ENCODE measurements at regions not wholly inside any gene's neighbourhood (a gene's known extent, or its start where the extent isn't known, plus 50 kb on each side); places are given as distances from the start of the nearest gene placed in this dataset.

- Histone ChIP-seq H3K9ac (ENCODE audit: low read depth, low read length) (no peak overlapping the region), H4K91ac (ENCODE audit: insufficient read depth, low read depth, low read length) (peak overlapping the region; percentile 57; the same call in 1 of the 2 replicates), H3K23ac (ENCODE audit: low read depth, low read length) (no peak overlapping the region), H3K9me1 (ENCODE audit: insufficient read depth, low read length) (peaks cover 6% of the 10 kb centered on the region; the same call in 1 of the 2 replicates), H2BK20ac (ENCODE audit: low read depth, low read length) (peak overlapping the region; percentile 4; the same call in 1 of the 2 replicates), H4K8ac (ENCODE audit: low read depth in 2 of 2, low read length in 2 of 2) (no peak overlapping the region), H4K20me1 (ENCODE audit: insufficient read depth, low read length) (no peaks in the 10 kb centered on the region), H3K14ac (replicated peaks; ENCODE audit: low read depth, low read length) (no peak overlapping the region), H2AK5ac (ENCODE audit: low read depth, low read length) (no peak overlapping the region), H3K4me2 (ENCODE audit: low read depth, low read length) (no peak overlapping the region), H3K4me3 (ENCODE audit: insufficient read depth, low read depth, low read length) (no peak overlapping the region), H2BK5ac (ENCODE audit: low read depth, low read length, poor library complexity, severe bottlenecking) (no peak overlapping the region), H3K56ac (ENCODE audit: extremely low read depth, insufficient read depth, low read length) (no peak overlapping the region), H2BK15ac (ENCODE audit: low read depth, low read length) (no peak overlapping the region), H3K27ac (ENCODE audit: insufficient read depth, low read length) (no peak overlapping the region), H3K18ac (ENCODE audit: low read depth, low read length) (no peak overlapping the region; the same call in 1 of the 2 replicates), H3K36me3 (ENCODE audit: control insufficient read depth, insufficient read depth, low read length) (no peaks in the 10 kb centered on the region), H3K9me3 (ENCODE audit: control insufficient read depth, insufficient read depth, low read length) (no peaks in the 10 kb centered on the region), H2AFZ (replicated peaks; ENCODE audit: low read length, poor library complexity) (no peak overlapping the region), H2BK120ac (ENCODE audit: low read depth, low read length) (0 out of 2 replicates have a peak overlapping the region, but pooled peaks have one; percentile 29), H4K5ac (ENCODE audit: low read depth, low read length) (no peak overlapping the region), H3K27me3 (ENCODE audit: control insufficient read depth, insufficient read depth, low read length) (no peaks in the 10 kb centered on the region), H3K4ac (ENCODE audit: low read depth, low read length) (no peak overlapping the region), H3K79me1 (ENCODE audit: low read depth in 1 of 2, low read length in 2 of 2) (no peaks in the 10 kb centered on the region), H2AK9ac (replicated peaks; ENCODE audit: low read depth, low read length, poor library complexity) (no peak overlapping the region), H3K4me1 (ENCODE audit: control insufficient read depth, insufficient read depth, low read length) (peaks cover 14% of the 10 kb centered on the region)
- in situ Hi-C loops (cut with MboI; ENCODE audit: low sequenced_read_pairs) (no loop called here), dilution Hi-C loops (cut with HindIII; ENCODE audit: low sequenced_read_pairs, unreplicated experiment) (no loop called here), intact Hi-C loops (cut with micrococcal nuclease) (no loop called here)
- ATAC-seq (ENCODE audit: low read depth) (peak; percentile 74), DNase-seq (peak; percentile 85)
- ChIA-PET POLR2A (ENCODE audit: unreplicated experiment) (no interaction called here), CTCF (no interaction called here)
- TF ChIP-seq MAZ (IDR thresholded peaks at IDR 0.05; ENCODE audit: borderline replicate concordance, low read depth, low read length), result no peak
- TF ChIP-seq MXI1 (IDR thresholded peaks at IDR 0.05; ENCODE audit: borderline replicate concordance, low read depth, low read length), result no peak
- TF ChIP-seq CTCF (conservative IDR thresholded peaks at IDR 0.05; ENCODE audit: low read depth, low read length), result no peak
- no peak for TF ChIP-seq RFX5 (IDR thresholded peaks at IDR 0.05; ENCODE audit: low read depth, low read length)
- no peak for TF ChIP-seq NFE2L2 (IDR thresholded peaks at IDR 0.05; ENCODE audit: low read depth, low read length)
- TF ChIP-seq MAFK (IDR thresholded peaks at IDR 0.05; ENCODE audit: low read depth, low read length), result no peak
- TF ChIP-seq POLR2A (IDR thresholded peaks at IDR 0.05; ENCODE audit: low read depth, low read length), result no peak
- no peak for TF ChIP-seq SMC3 (IDR thresholded peaks at IDR 0.05; ENCODE audit: low read depth, low read length)
- no peak for TF ChIP-seq RCOR1 (IDR thresholded peaks at IDR 0.05; ENCODE audit: insufficient replicate concordance, low read length)
- peak; percentile 19; the same call in 1 of the 2 replicates for TF ChIP-seq RAD21 (IDR thresholded peaks at IDR 0.05; ENCODE audit: low read length)
- TF ChIP-seq BHLHE40 (IDR thresholded peaks at IDR 0.05; ENCODE audit: low read depth, low read length), result peak; percentile 33; the same call in 1 of the 2 replicates
- no peak for TF ChIP-seq ELK1 (IDR thresholded peaks at IDR 0.05; ENCODE audit: borderline replicate concordance, low read depth, low read length)
- peak; percentile 77; the same call in 1 of the 2 replicates for TF ChIP-seq FOS (IDR thresholded peaks at IDR 0.05; ENCODE audit: low read depth, low read length)
- no peak for TF ChIP-seq CHD1 (IDR thresholded peaks at IDR 0.05; ENCODE audit: low read depth, low read length)
- TF ChIP-seq, protein P1, sequence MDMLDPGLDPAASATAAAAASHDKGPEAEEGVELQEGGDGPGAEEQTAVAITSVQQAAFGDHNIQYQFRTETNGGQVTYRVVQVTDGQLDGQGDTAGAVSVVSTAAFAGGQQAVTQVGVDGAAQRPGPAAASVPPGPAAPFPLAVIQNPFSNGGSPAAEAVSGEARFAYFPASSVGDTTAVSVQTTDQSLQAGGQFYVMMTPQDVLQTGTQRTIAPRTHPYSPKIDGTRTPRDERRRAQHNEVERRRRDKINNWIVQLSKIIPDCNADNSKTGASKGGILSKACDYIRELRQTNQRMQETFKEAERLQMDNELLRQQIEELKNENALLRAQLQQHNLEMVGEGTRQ (IDR thresholded peaks at IDR 0.05; ENCODE audit: low read depth, low read length), result 0 out of 2 replicates have a peak, but pooled peaks have one; percentile 14
- peak; percentile 87 for TF ChIP-seq CEBPB (IDR thresholded peaks at IDR 0.05; ENCODE audit: low read depth, low read length)
- BruUV-seq (replicated peaks), result no TSS peak
- WGBS, 2 experiments (ENCODE audit: extremely low coverage in 2 of 2, insufficient read length in 1 of 2), result no CpG with 5 or more reads among the region's 2 CpGs
Measured at GRCh38 chr13:109331011-109331433, 455.4 kb downstream of the IRS2 start.

Data from IMR-90 (cell line).